ENCODE measurements at regions not wholly inside any gene's neighbourhood (a gene's known extent, or its start where the extent isn't known, plus 50 kb on each side); places are given as distances from the start of the nearest gene placed in this dataset.

GRCh38 chr3:25349828-25350724 is 78.0 kb upstream of the RARB start:
- DNase-seq (ENCODE audit: low read depth in 6 of 9, low spot score in 9 of 9) = no peak
- Histone ChIP-seq H3K27me3 (ENCODE audit: control insufficient read depth in 2 of 2, insufficient read depth in 1 of 2, low read length in 1 of 2) (no peaks in the 10 kb centered on the region), H3K4me3 (ENCODE audit: low read length in 2 of 2) (no peak overlapping the region), H3K4me1 (ENCODE audit: control insufficient read depth in 2 of 2, insufficient read depth in 2 of 2, low read length in 2 of 2) (no peaks in the 10 kb centered on the region), H3K36me3 (ENCODE audit: control insufficient read depth in 2 of 2, insufficient read depth in 2 of 2, low read length in 1 of 2) (no peaks in the 10 kb centered on the region), H3K27ac (ENCODE audit: low read depth in 1 of 2, low read length in 1 of 2) (no peak overlapping the region), H3K9me3 (ENCODE audit: control insufficient read depth in 2 of 2, insufficient read depth in 1 of 2, low read length in 1 of 2) (no peaks in the 10 kb centered on the region)
- WGBS = 88% methylated on average over 6 of the region's 6 CpGs

GRCh38 chr3:25350725-25351114 is 77.3 kb upstream of the RARB start:
- Histone ChIP-seq H3K9me3 (ENCODE audit: control insufficient read depth in 2 of 2, insufficient read depth in 1 of 2, low read length in 1 of 2) (no peaks in the 10 kb centered on the region), H3K36me3 (ENCODE audit: control insufficient read depth in 2 of 2, insufficient read depth in 2 of 2, low read length in 1 of 2) (no peaks in the 10 kb centered on the region), H3K4me1 (ENCODE audit: control insufficient read depth in 2 of 2, insufficient read depth in 2 of 2, low read length in 2 of 2) (no peaks in the 10 kb centered on the region), H3K4me3 (ENCODE audit: low read length in 2 of 2) (no peak overlapping the region), H3K27me3 (ENCODE audit: control insufficient read depth in 2 of 2, insufficient read depth in 1 of 2, low read length in 1 of 2) (no peaks in the 10 kb centered on the region), H3K27ac (ENCODE audit: low read depth in 1 of 2, low read length in 1 of 2) (no peak overlapping the region)
- WGBS = 89% methylated on average over 5 of the region's 5 CpGs
- no peak for DNase-seq (ENCODE audit: low read depth in 6 of 9, low spot score in 9 of 9)

GRCh38 chr3:25354071-25354470 is 74.0 kb upstream of the RARB start:
- Histone ChIP-seq H3K36me3 (ENCODE audit: control insufficient read depth in 2 of 2, insufficient read depth in 2 of 2, low read length in 1 of 2) (no peaks in the 10 kb centered on the region), H3K4me3 (ENCODE audit: low read length in 2 of 2) (no peak overlapping the region), H3K27me3 (ENCODE audit: control insufficient read depth in 2 of 2, insufficient read depth in 1 of 2, low read length in 1 of 2) (no peaks in the 10 kb centered on the region), H3K9me3 (ENCODE audit: control insufficient read depth in 2 of 2, insufficient read depth in 1 of 2, low read length in 1 of 2) (no peaks in the 10 kb centered on the region), H3K4me1 (ENCODE audit: control insufficient read depth in 2 of 2, insufficient read depth in 2 of 2, low read length in 2 of 2) (no peaks in the 10 kb centered on the region), H3K27ac (ENCODE audit: low read depth in 1 of 2, low read length in 1 of 2) (no peak overlapping the region)
- no peak for DNase-seq (ENCODE audit: low read depth in 6 of 9, low spot score in 9 of 9)
- 76% methylated on average over 3 of the region's 3 CpGs for WGBS

DNA sequence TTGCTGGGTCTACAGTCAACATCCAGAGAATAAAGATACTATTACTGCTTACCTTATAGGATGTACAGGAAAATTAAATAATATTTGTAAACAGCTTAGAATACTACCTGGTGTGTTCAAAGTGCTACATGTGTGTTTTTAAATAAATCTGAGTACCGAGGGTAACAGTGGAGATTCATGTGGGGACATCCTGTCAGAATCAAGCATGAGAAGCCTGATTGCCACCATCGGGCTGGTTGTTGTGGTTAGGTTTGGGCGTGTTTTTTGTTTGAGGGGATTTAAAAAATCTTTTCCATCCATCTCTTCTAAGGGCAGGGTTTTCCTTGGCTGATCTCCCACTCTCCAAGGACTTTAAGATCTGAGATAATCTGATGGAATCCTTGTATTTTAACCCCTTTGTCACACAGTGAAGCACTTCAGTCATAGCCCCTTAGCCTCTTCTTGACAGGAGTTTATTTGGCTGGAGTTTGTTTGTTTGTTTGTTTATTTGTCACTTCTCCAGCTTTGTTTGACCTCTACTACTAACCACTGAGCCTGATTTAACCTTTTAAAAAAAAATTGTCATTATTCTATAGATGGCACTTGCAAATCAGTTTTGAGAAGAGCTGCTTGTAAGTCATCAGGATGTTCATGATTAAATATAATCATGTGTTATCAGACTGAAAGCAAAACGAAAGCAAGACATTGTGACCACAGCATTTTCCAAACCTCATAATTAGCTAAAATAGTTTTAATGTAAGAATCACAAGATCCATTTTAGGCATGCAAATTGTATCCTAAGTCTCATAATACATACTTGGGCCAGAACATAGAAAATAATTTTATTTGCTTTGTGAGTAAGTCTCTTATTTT is 72.8 kb upstream of the RARB start:
- no peaks in the 10 kb centered on the region for H3K4me1 ChIP-seq (ENCODE audit: control insufficient read depth in 2 of 2, insufficient read depth in 2 of 2, low read length in 2 of 2)
- no peaks in the 10 kb centered on the region for H3K27me3 ChIP-seq (ENCODE audit: control insufficient read depth in 2 of 2, insufficient read depth in 1 of 2, low read length in 1 of 2)
- H3K9me3 ChIP-seq (ENCODE audit: control insufficient read depth in 2 of 2, insufficient read depth in 1 of 2, low read length in 1 of 2) = no peaks in the 10 kb centered on the region
- H3K36me3 ChIP-seq (ENCODE audit: control insufficient read depth in 2 of 2, insufficient read depth in 2 of 2, low read length in 1 of 2) = no peaks in the 10 kb centered on the region
- no peak for DNase-seq (ENCODE audit: low read depth in 6 of 9, low spot score in 9 of 9)
- 79% methylated on average over 4 of the region's 4 CpGs for WGBS
- H3K27ac ChIP-seq (ENCODE audit: low read depth in 1 of 2, low read length in 1 of 2) = no peak overlapping the region
- no peak overlapping the region for H3K4me3 ChIP-seq (ENCODE audit: low read length in 2 of 2)

DNA sequence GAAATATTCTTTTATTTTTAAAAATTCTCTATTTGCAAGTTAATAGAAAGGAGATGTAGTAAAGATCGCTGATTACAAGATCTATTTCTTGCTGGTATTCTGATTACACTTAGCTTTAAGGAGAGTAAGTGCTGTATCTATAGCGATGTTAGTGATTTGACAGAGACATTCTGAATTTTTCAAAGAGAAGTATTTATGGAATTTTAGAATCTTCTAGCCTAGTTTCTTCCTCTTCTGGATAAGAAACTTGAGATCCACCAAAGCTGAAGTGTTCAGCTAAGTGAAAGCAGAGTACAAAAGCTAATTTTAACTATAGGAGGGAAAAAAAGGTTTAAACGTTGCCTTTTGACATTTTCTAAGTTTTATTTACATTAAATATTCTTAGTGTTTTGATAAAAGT is 72.1 kb upstream of the RARB start:
- Histone ChIP-seq H3K27me3 (ENCODE audit: control insufficient read depth in 2 of 2, insufficient read depth in 1 of 2, low read length in 1 of 2) (no peaks in the 10 kb centered on the region), H3K9me3 (ENCODE audit: control insufficient read depth in 2 of 2, insufficient read depth in 1 of 2, low read length in 1 of 2) (no peaks in the 10 kb centered on the region), H3K4me1 (ENCODE audit: control insufficient read depth in 2 of 2, insufficient read depth in 2 of 2, low read length in 2 of 2) (no peaks in the 10 kb centered on the region), H3K27ac (ENCODE audit: low read depth in 1 of 2, low read length in 1 of 2) (no peak overlapping the region), H3K36me3 (ENCODE audit: control insufficient read depth in 2 of 2, insufficient read depth in 2 of 2, low read length in 1 of 2) (no peaks in the 10 kb centered on the region), H3K4me3 (ENCODE audit: low read length in 2 of 2) (no peak overlapping the region)
- DNase-seq (ENCODE audit: low read depth in 6 of 9, low spot score in 9 of 9) = no peak
- 85% methylated on average over 3 of the region's 3 CpGs for WGBS

DNA sequence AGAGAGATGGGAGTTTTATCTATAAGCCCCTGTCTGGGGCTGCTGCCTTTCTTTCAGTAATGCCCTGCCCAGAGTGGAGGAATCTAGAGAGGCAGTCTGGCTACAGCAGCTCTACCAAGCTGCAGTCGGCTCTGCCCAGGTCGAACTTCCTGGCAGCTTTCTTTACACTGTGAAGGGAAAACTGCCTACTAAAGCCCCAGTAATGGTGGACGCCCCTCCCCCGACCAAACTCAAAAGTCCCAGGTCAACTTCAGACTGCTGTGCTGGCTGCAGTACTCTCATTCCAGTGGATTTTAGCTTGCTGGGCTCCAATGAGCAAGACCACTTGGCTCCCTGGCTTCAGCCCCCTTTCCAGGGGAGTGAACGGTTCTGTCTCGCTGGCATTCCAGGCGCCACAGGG is 65.9 kb upstream of the RARB start:
- 88% methylated on average over 7 of the region's 7 CpGs for WGBS
- DNase-seq (ENCODE audit: low read depth in 6 of 9, low spot score in 9 of 9) = no peak

GRCh38 chr3:25365636-25366035 is 62.4 kb upstream of the RARB start:
- Histone ChIP-seq H3K4me1 (ENCODE audit: control insufficient read depth in 2 of 2, insufficient read depth in 2 of 2, low read length in 2 of 2) (no peaks in the 10 kb centered on the region), H3K36me3 (ENCODE audit: control insufficient read depth in 2 of 2, insufficient read depth in 2 of 2, low read length in 1 of 2) (no peaks in the 10 kb centered on the region), H3K27me3 (ENCODE audit: control insufficient read depth in 2 of 2, insufficient read depth in 1 of 2, low read length in 1 of 2) (no peaks in the 10 kb centered on the region), H3K9me3 (ENCODE audit: control insufficient read depth in 2 of 2, insufficient read depth in 1 of 2, low read length in 1 of 2) (no peaks in the 10 kb centered on the region), H3K4me3 (ENCODE audit: low read length in 2 of 2) (no peak overlapping the region), H3K27ac (ENCODE audit: low read depth in 1 of 2, low read length in 1 of 2) (no peak overlapping the region)
- 93% methylated on average over 1 of the region's 1 CpG for WGBS
- DNase-seq (ENCODE audit: low read depth in 6 of 9, low spot score in 9 of 9) = no peak

More for the DNA sequence above, 65.9 kb upstream of the RARB start:
- H3K4me1 ChIP-seq (ENCODE audit: control insufficient read depth in 2 of 2, insufficient read depth in 2 of 2, low read length in 2 of 2) = no peaks in the 10 kb centered on the region
- no peak overlapping the region for H3K4me3 ChIP-seq (ENCODE audit: low read length in 2 of 2)
- H3K27me3 ChIP-seq (ENCODE audit: control insufficient read depth in 2 of 2, insufficient read depth in 1 of 2, low read length in 1 of 2) = no peaks in the 10 kb centered on the region
- H3K9me3 ChIP-seq (ENCODE audit: control insufficient read depth in 2 of 2, insufficient read depth in 1 of 2, low read length in 1 of 2) = no peaks in the 10 kb centered on the region
- no peaks in the 10 kb centered on the region for H3K36me3 ChIP-seq (ENCODE audit: control insufficient read depth in 2 of 2, insufficient read depth in 2 of 2, low read length in 1 of 2)
- no peak overlapping the region for H3K27ac ChIP-seq (ENCODE audit: low read depth in 1 of 2, low read length in 1 of 2)

DNA sequence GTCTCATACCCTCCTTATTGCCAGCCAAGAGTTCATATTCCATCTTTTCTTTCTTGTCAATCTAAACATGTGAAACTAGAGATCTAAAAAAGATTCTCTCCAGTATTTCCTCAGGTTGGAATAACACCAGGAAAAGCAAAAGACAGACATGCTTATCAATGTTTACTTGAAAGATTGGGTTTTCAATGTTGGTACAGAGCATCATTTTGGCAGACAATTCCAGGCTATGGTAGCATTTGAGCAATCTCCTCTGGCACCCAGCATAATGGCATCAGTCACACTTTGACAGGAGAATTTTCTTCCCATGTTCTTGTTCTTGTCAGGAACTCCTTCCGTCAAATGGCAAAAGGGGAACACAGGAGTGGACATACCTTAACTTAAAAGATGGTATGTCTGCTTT is 61.0 kb upstream of the RARB start:
- WGBS = 90% methylated on average over 1 of the region's 1 CpG

GRCh38 chr3:25372167-25372566 is 55.9 kb upstream of the RARB start:
- Histone ChIP-seq H3K4me1 (ENCODE audit: control insufficient read depth in 2 of 2, insufficient read depth in 2 of 2, low read length in 2 of 2) (no peaks in the 10 kb centered on the region), H3K27me3 (ENCODE audit: control insufficient read depth in 2 of 2, insufficient read depth in 1 of 2, low read length in 1 of 2) (no peaks in the 10 kb centered on the region), H3K36me3 (ENCODE audit: control insufficient read depth in 2 of 2, insufficient read depth in 2 of 2, low read length in 1 of 2) (no peaks in the 10 kb centered on the region), H3K4me3 (ENCODE audit: low read length in 2 of 2) (no peak overlapping the region), H3K9me3 (ENCODE audit: control insufficient read depth in 2 of 2, insufficient read depth in 1 of 2, low read length in 1 of 2) (no peaks in the 10 kb centered on the region), H3K27ac (ENCODE audit: low read depth in 1 of 2, low read length in 1 of 2) (no peak overlapping the region)
- 89% methylated on average over 3 of the region's 3 CpGs for WGBS
- DNase-seq (ENCODE audit: low read depth in 6 of 9, low spot score in 9 of 9) = no peak

More for the DNA sequence above, 61.0 kb upstream of the RARB start:
- H3K36me3 ChIP-seq (ENCODE audit: control insufficient read depth in 2 of 2, insufficient read depth in 2 of 2, low read length in 1 of 2) = no peaks in the 10 kb centered on the region
- H3K27ac ChIP-seq (ENCODE audit: low read depth in 1 of 2, low read length in 1 of 2) = no peak overlapping the region
- no peaks in the 10 kb centered on the region for H3K27me3 ChIP-seq (ENCODE audit: control insufficient read depth in 2 of 2, insufficient read depth in 1 of 2, low read length in 1 of 2)
- no peaks in the 10 kb centered on the region for H3K9me3 ChIP-seq (ENCODE audit: control insufficient read depth in 2 of 2, insufficient read depth in 1 of 2, low read length in 1 of 2)
- H3K4me3 ChIP-seq (ENCODE audit: low read length in 2 of 2) = no peak overlapping the region
- DNase-seq (ENCODE audit: low read depth in 6 of 9, low spot score in 9 of 9) = no peak
- no peaks in the 10 kb centered on the region for H3K4me1 ChIP-seq (ENCODE audit: control insufficient read depth in 2 of 2, insufficient read depth in 2 of 2, low read length in 2 of 2)

Data from thymus (tissue), 11 donors.